Thyroid gland (tissue), 4 donors: ENCODE measurements at regions not wholly inside any gene's neighbourhood (a gene's known extent, or its start where the extent isn't known, plus 50 kb on each side); places are given as distances from the start of the nearest gene placed in this dataset.

Experiments
- DNase-seq, 2 donors: peaks; one replicate each; pipeline ENCODE4 v3.0.0-alpha.2; 2019
- H3K27ac ChIP-seq, 3 donors: fragments of 200-600 bp; sonication (generic); 1 replicate in 2 of 3; 2 replicates in 1 of 3; pipeline ENCODE4 v1.5.1; 2016 to 2019; ENCODE audit warnings: mild to moderate bottlenecking in 1 of 3, moderate library complexity in 1 of 3
- H3K27me3 ChIP-seq: fragments of 200-600 bp; sonication (generic); one replicate; pipeline ENCODE4 v1.5.1; 2019
- H3K36me3 ChIP-seq, 2 donors: fragments of 200-600 bp; sonication (generic); one replicate each; pipeline ENCODE4 v1.5.1; 2016 to 2019
- H3K4me1 ChIP-seq, 2 donors: fragments of 200-600 bp; sonication (generic); one replicate each; pipeline ENCODE4 v1.5.1; 2017 to 2019
- H3K4me3 ChIP-seq, 3 donors: fragments of 200-600 bp; sonication (generic); replicated peaks in 1 of 3; 1 replicate in 2 of 3; 2 replicates in 1 of 3; pipeline ENCODE4 v1.5.1; 2016; ENCODE audit warnings: mild to moderate bottlenecking in 1 of 3
- H3K9me3 ChIP-seq: fragments of 200-600 bp; sonication (generic); one replicate; pipeline ENCODE4 v1.5.1; 2017
- POLR2A ChIP-seq, 2 donors: fragments of 450-650 bp; IDR thresholded peaks; one replicate each; pipeline ENCODE4 v1.6.1; 2017; ENCODE audit warnings: antibody characterized with exemption in 2 of 2, mild to moderate bottlenecking in 2 of 2, moderate library complexity in 1 of 2
- WGBS, 2 donors: methylation state at CpG; one replicate each; pipeline ENCODE4 v1.1.5; 2017; 5-methylcytosine and 5-hydroxymethylcytosine counted together
- intact Hi-C: fragments of 100-400 bp; cut with DNase I; formaldehyde crosslinking; loops from one replicate; pipeline ENCODE4 v1.15.1; 2023
- TF ChIP-seq, protein P1 (sequence below), 6 experiments: fragments of 200-600 bp in 3 of 6; fragments of 450-650 bp in 3 of 6; sonication (generic) in 3 of 6; IDR thresholded peaks; one replicate each; pipeline ENCODE4 v1.5.1; 2016 to 2019; ENCODE audit warnings: antibody characterized with exemption in 6 of 6, mild to moderate bottlenecking in 2 of 6, inconsistent platforms in 1 of 6, moderate library complexity in 1 of 6

GRCh38 chr3:32621466-32621865 is 50.8 kb upstream of the DYNC1LI1 start:
- Histone ChIP-seq H3K9me3 (no peaks in the 10 kb centered on the region), H3K4me1 (peaks cover 0 to 3% of the 10 kb centered on the region in 2 donors), H3K27ac (no peak overlapping the region), H3K36me3 (no peaks in the 10 kb centered on the region), H3K4me3 (no peak overlapping the region), H3K27me3 (no peaks in the 10 kb centered on the region)
- no peak for TF ChIP-seq POLR2A (IDR thresholded peaks at IDR 0.05)
- TF ChIP-seq, protein P1, sequence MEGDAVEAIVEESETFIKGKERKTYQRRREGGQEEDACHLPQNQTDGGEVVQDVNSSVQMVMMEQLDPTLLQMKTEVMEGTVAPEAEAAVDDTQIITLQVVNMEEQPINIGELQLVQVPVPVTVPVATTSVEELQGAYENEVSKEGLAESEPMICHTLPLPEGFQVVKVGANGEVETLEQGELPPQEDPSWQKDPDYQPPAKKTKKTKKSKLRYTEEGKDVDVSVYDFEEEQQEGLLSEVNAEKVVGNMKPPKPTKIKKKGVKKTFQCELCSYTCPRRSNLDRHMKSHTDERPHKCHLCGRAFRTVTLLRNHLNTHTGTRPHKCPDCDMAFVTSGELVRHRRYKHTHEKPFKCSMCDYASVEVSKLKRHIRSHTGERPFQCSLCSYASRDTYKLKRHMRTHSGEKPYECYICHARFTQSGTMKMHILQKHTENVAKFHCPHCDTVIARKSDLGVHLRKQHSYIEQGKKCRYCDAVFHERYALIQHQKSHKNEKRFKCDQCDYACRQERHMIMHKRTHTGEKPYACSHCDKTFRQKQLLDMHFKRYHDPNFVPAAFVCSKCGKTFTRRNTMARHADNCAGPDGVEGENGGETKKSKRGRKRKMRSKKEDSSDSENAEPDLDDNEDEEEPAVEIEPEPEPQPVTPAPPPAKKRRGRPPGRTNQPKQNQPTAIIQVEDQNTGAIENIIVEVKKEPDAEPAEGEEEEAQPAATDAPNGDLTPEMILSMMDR (IDR thresholded peaks at IDR 0.05): no peak
- intact Hi-C loops: no loop called here
- WGBS, 2 donors: 52 to 56% methylated on average over 10 of the region's 10 CpGs
- peak; percentile 55 to 61 for DNase-seq

- Histone ChIP-seq H3K36me3 (no peaks in the 10 kb centered on the region), H3K27me3 (no peaks in the 10 kb centered on the region), H3K27ac (no peak overlapping the region), H3K9me3 (no peaks in the 10 kb centered on the region), H3K4me3 (no peak overlapping the region), H3K4me1 (peaks cover 0 to 3% of the 10 kb centered on the region in 2 donors)
- WGBS, 2 donors: 85 to 92% methylated on average over 10 of the region's 10 CpGs
- intact Hi-C loops: no loop called here
- no peak for TF ChIP-seq POLR2A (IDR thresholded peaks at IDR 0.05)
- TF ChIP-seq, protein P1 (IDR thresholded peaks at IDR 0.05): no peak
- DNase-seq: no peak
These were observed 50.1 kb upstream of the DYNC1LI1 start for GRCh38 chr3:32620611-32621310.
